Choroid plexus epithelial cell (primary cell): ENCODE measurements at regions not wholly inside any gene's neighbourhood (a gene's known extent, or its start where the extent isn't known, plus 50 kb on each side); places are given as distances from the start of the nearest gene placed in this dataset.

Experiments
- DNase-seq: peaks from one replicate; pipeline ENCODE4 v3.0.0-alpha.2; 2010; ENCODE audit warnings: low read depth
- H3K4me3 ChIP-seq: 2 replicates; pipeline ENCODE4 v1.5.1; 2011; ENCODE audit warnings: low read depth, mild to moderate bottlenecking, control low read depth, low read length, moderate library complexity
- TF ChIP-seq, protein P1 (sequence below): conservative IDR thresholded peaks from 2 replicates; pipeline ENCODE4 v1.5.1; 2011; ENCODE audit warnings: low read depth, mild to moderate bottlenecking, control low read depth, inconsistent platforms, low read length, moderate library complexity

DNA sequence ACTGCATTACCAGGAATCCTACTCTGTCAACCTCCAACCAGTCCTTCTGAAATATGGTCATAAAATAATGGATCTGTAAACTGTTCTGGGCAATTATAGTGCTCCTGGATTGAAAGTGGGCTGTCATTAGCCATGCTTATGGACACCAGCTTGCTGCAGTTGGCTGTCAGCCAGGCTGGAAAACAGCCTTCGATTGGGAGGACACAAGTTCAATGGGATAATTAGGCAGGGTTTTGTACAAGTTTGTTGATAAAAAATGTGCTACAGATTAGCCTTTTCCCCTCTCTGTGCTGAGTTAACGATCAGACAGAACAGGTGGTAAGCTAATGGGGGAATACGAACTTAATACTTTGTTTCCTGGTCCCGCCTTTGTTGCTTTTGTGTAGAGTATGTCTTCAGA, 413.9 kb downstream of the DUSP10 start:
- H3K4me3 ChIP-seq = no peak overlapping the region

DNA sequence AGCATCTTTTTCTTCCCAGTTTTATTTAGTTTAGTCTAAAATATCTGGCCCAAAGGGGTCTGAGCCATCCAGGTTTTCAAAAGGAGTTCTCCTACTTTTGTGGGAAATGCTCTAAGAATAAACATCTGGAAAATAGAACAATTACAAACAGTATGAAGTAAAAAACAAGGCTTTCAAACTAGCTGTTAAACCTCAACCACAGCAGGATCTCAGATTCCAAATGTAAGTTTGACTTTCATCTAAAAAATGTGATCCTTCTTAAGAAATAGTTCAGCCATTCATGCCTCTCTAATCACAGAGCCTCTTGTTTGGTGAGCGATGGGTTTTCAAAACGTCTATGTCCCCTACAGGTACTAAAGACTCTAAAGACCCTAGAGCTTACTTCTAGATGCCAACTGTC, 413.5 kb downstream of the DUSP10 start:
- no peak for DNase-seq
- TF ChIP-seq, protein P1, sequence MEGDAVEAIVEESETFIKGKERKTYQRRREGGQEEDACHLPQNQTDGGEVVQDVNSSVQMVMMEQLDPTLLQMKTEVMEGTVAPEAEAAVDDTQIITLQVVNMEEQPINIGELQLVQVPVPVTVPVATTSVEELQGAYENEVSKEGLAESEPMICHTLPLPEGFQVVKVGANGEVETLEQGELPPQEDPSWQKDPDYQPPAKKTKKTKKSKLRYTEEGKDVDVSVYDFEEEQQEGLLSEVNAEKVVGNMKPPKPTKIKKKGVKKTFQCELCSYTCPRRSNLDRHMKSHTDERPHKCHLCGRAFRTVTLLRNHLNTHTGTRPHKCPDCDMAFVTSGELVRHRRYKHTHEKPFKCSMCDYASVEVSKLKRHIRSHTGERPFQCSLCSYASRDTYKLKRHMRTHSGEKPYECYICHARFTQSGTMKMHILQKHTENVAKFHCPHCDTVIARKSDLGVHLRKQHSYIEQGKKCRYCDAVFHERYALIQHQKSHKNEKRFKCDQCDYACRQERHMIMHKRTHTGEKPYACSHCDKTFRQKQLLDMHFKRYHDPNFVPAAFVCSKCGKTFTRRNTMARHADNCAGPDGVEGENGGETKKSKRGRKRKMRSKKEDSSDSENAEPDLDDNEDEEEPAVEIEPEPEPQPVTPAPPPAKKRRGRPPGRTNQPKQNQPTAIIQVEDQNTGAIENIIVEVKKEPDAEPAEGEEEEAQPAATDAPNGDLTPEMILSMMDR = no peak
- no peak overlapping the region for H3K4me3 ChIP-seq

More for the DNA sequence above, 413.9 kb downstream of the DUSP10 start:
- no peak for DNase-seq
- TF ChIP-seq, protein P1 = no peak

DNA sequence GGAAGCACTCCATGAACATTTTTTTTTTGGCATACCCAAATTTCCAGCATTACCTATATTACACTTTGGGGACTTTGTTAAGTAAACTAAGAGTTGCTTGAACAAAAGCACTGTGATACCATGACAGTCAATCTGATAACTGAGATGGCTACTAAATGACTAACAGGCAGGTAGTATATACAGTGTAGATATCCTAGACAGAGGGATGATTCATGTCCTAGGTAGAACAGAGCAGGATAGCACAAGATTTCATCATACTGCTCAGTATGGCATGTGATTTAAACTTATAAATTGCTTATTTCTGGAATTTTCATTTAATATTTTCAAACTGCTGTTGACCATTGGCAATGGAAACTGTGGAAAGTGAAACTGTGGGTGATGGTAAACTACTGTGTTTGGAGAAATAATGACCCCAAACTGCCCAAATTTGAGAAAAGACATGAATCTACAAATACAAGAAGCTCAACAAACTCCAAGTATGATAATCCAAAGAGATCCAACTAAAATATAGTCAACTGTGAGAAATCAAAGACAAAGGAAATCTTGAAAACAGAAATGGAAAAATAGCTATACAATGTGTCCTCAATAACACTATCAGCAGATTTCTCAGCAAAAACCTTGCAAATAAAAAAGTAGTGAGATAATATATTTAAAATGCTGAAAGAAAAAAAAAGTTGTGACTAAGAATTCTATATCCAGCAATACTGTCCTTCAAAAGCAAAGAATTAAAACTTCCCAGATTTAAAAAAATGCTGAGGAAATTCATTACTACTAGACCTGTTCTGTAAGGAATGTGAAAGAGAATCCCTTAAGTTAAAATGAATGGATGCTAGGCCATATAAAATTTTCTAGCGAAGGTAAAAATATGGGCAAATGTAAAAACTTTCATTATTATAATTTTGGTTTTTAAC, 410.4 kb downstream of the DUSP10 start:
- TF ChIP-seq, protein P1 = no peak
- no peak for DNase-seq
- no peak overlapping the region for H3K4me3 ChIP-seq

DNA sequence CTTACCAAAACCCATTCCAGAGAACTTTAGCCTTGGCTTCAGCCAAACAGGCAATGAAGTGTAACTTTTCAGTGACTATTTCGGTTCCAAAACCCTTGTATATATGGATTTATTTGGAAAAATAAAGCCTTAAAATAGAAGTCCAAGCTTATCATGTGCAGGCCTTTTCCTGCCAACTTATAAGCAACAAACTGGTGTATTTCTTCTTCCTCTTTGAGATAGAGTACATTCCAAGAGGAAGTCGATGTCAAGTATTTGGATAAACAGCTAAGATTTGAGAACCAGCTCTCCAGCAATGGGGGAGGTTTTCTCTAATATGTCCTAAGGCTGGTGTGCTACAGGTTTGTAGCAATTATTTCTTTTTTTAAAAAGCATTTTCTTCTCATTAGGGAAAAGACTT, 407.8 kb downstream of the DUSP10 start:
- H3K4me3 ChIP-seq = no peak overlapping the region
- no peak for DNase-seq
- TF ChIP-seq, protein P1 = no peak

DNA sequence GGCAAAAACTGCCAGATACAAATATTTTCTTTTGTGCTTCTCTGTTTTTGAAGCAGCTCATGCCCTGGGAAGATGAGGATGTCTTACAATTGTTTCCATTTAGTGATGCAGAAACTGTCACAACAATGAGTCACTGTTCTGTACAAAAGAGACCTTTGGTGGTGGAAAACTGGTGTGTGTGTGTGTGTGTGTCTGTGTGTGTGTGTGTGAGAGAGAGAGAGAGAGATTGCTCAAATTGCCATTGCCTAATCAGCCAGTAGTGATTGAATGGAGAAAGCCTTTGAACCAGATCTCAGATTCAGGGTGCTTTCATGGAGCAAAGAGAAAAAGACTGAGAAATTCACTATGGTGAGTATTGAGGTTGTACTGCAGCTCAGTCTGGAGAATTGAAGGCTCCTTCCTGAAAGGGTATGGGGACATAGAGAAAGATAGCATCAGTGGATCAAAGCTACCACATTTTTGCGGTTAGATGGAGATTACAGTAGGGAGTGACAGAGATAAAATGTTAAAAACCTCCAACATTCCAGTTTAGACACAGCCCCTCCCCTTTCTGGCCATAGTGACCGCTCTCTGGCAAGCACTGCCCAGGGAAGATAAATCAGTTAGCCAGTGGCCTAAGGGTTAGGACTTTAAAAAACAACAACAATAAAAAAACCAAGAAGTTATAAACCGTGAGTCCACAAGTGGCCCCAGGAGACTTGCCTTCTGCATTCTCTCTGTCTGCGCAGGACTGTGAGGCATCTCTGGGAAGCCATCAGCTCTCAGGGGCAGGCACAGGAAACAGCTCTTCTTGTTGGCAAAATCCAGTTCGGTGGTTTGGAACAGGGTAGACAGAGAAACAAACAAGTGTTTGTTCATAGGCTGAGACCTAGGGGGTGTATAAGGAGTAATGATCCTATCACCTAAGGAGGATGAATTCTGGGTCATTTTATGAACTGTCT, 406.5 kb downstream of the DUSP10 start:
- H3K4me3 ChIP-seq = no peak overlapping the region
- TF ChIP-seq, protein P1 = no peak
- peak; percentile 44 for DNase-seq

DNA sequence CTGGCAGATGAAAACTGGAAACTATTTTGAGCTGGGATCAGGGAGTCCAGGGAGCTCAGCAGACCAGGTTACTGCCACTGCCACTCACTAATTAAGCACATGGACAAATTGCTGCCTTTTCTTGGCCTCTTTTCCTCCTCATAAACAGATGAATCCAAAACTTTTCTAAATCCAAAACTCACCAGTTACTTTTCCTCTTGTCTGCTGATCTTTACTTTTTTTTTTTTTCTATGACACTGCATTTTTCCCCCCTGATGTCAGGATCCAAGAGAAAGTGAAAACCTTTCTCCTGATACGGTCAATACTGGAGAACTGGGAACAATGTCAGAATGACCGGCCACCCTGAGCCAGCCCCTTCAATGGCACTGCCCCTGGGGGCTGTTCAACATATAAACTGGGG, 405.8 kb downstream of the DUSP10 start:
- DNase-seq = no peak
- TF ChIP-seq, protein P1 = no peak
- H3K4me3 ChIP-seq = no peak overlapping the region
